ENCODE measurements at regions not wholly inside any gene's neighbourhood (a gene's known extent, or its start where the extent isn't known, plus 50 kb on each side); places are given as distances from the start of the nearest gene placed in this dataset.

GRCh38 chr13:108369412-108369811 lies 99.9 kb downstream of the TNFSF13B start:
- no peak for TF ChIP-seq CTCF (IDR thresholded peaks at IDR 0.05)
- H3K9me3 ChIP-seq = no peaks in the 10 kb centered on the region
- H3K4me1 ChIP-seq = no peaks in the 10 kb centered on the region
- no peak for DNase-seq
- H3K27me3 ChIP-seq = no peaks in the 10 kb centered on the region
- no peak overlapping the region for H3K4me3 ChIP-seq
- intact Hi-C loops (cut with DNase I) = no loop called here
- no peak overlapping the region for H3K27ac ChIP-seq
- H3K36me3 ChIP-seq = no peaks in the 10 kb centered on the region
- no peak overlapping the region for H3K9ac ChIP-seq (ENCODE audit: low read depth in 2 of 2, low read length in 2 of 2)

GRCh38 chr13:108375034-108375433 lies 105.5 kb downstream of the TNFSF13B start:
- no peak for DNase-seq
- intact Hi-C loops (cut with DNase I) = no loop called here
- no peak overlapping the region for H3K4me3 ChIP-seq
- no peaks in the 10 kb centered on the region for H3K4me1 ChIP-seq
- H3K9ac ChIP-seq (ENCODE audit: low read depth in 2 of 2, low read length in 2 of 2) = no peak overlapping the region
- TF ChIP-seq CTCF (IDR thresholded peaks at IDR 0.05) = no peak
- no peaks in the 10 kb centered on the region for H3K9me3 ChIP-seq
- no peaks in the 10 kb centered on the region for H3K36me3 ChIP-seq
- no peaks in the 10 kb centered on the region for H3K27me3 ChIP-seq
- H3K27ac ChIP-seq = no peak overlapping the region

GRCh38 chr13:108375772-108376171 lies 106.3 kb downstream of the TNFSF13B start:
- TF ChIP-seq CTCF (IDR thresholded peaks at IDR 0.05) = no peak
- no peaks in the 10 kb centered on the region for H3K4me1 ChIP-seq
- no peak overlapping the region for H3K27ac ChIP-seq
- H3K9ac ChIP-seq (ENCODE audit: low read depth in 2 of 2, low read length in 2 of 2) = no peak overlapping the region
- no peak overlapping the region for H3K4me3 ChIP-seq
- no peaks in the 10 kb centered on the region for H3K27me3 ChIP-seq
- H3K9me3 ChIP-seq = no peaks in the 10 kb centered on the region
- no peaks in the 10 kb centered on the region for H3K36me3 ChIP-seq
- DNase-seq = no peak
- intact Hi-C loops (cut with DNase I) = no loop called here

GRCh38 chr13:108376308-108376707 lies 106.8 kb downstream of the TNFSF13B start:
- Histone ChIP-seq H3K4me1 (no peaks in the 10 kb centered on the region), H3K9me3 (no peaks in the 10 kb centered on the region)

GRCh38 chr13:108377646-108378206 lies 108.2 kb downstream of the TNFSF13B start:
- intact Hi-C loops (cut with DNase I) = no loop called here
- DNase-seq = no peak
- Histone ChIP-seq H3K4me3 (no peak overlapping the region), H3K36me3 (no peaks in the 10 kb centered on the region), H3K9ac (ENCODE audit: low read depth in 2 of 2, low read length in 2 of 2) (no peak overlapping the region), H3K9me3 (no peaks in the 10 kb centered on the region), H3K4me1 (no peaks in the 10 kb centered on the region), H3K27ac (no peak overlapping the region), H3K27me3 (no peaks in the 10 kb centered on the region)
- TF ChIP-seq CTCF (IDR thresholded peaks at IDR 0.05) = no peak

More at GRCh38 chr13:108376308-108376707, 106.8 kb downstream of the TNFSF13B start:
- no peaks in the 10 kb centered on the region for H3K36me3 ChIP-seq
- intact Hi-C loops (cut with DNase I) = no loop called here
- TF ChIP-seq CTCF (IDR thresholded peaks at IDR 0.05) = no peak
- H3K27me3 ChIP-seq = no peaks in the 10 kb centered on the region
- H3K27ac ChIP-seq = no peak overlapping the region
- no peak overlapping the region for H3K4me3 ChIP-seq
- H3K9ac ChIP-seq (ENCODE audit: low read depth in 2 of 2, low read length in 2 of 2) = no peak overlapping the region
- DNase-seq = no peak

All from colonic mucosa (tissue), 4 donors.